ENCODE measurements at regions not wholly inside any gene's neighbourhood (a gene's known extent, or its start where the extent isn't known, plus 50 kb on each side); places are given as distances from the start of the nearest gene placed in this dataset.

GRCh38 chr16:6038941-6039645, 941.5 kb upstream of the EEF2KMT start:
- Histone ChIP-seq H2AK9ac (replicated peaks; ENCODE audit: low read depth, low read length, poor library complexity) (no peak overlapping the region), H2BK15ac (ENCODE audit: low read depth, low read length) (no peak overlapping the region), H3K4ac (ENCODE audit: low read depth, low read length) (no peak overlapping the region), H3K4me3 (ENCODE audit: insufficient read depth, low read depth, low read length) (no peak overlapping the region), H3K23ac (ENCODE audit: low read depth, low read length) (no peak overlapping the region), H3K9me3 (ENCODE audit: control insufficient read depth, insufficient read depth, low read length) (peaks cover 13% of the 10 kb centered on the region), H2BK20ac (ENCODE audit: low read depth, low read length) (no peak overlapping the region), H2BK120ac (ENCODE audit: low read depth, low read length) (no peak overlapping the region), H4K5ac (ENCODE audit: low read depth, low read length) (no peak overlapping the region), H3K18ac (ENCODE audit: low read depth, low read length) (no peak overlapping the region), H3K14ac (replicated peaks; ENCODE audit: low read depth, low read length) (no peak overlapping the region), H3K4me2 (ENCODE audit: low read depth, low read length) (no peak overlapping the region), H3K27me3 (ENCODE audit: control insufficient read depth, insufficient read depth, low read length) (no peaks in the 10 kb centered on the region), H2BK5ac (ENCODE audit: low read depth, low read length, poor library complexity, severe bottlenecking) (no peak overlapping the region), H3K56ac (ENCODE audit: extremely low read depth, insufficient read depth, low read length) (no peak overlapping the region), H2AFZ (replicated peaks; ENCODE audit: low read length, poor library complexity) (no peak overlapping the region), H3K79me1 (ENCODE audit: low read depth in 1 of 2, low read length in 2 of 2) (no peaks in the 10 kb centered on the region), H2AK5ac (ENCODE audit: low read depth, low read length) (no peak overlapping the region), H4K8ac (ENCODE audit: low read depth in 2 of 2, low read length in 2 of 2) (no peak overlapping the region), H3K27ac (ENCODE audit: insufficient read depth, low read length) (no peak overlapping the region), H4K20me1 (ENCODE audit: insufficient read depth, low read length) (no peaks in the 10 kb centered on the region), H3K9me1 (ENCODE audit: insufficient read depth, low read length) (no peaks in the 10 kb centered on the region), H3K36me3 (ENCODE audit: control insufficient read depth, insufficient read depth, low read length) (no peaks in the 10 kb centered on the region), H3K9ac (ENCODE audit: low read depth, low read length) (no peak overlapping the region), H3K4me1 (ENCODE audit: control insufficient read depth, insufficient read depth, low read length) (no peaks in the 10 kb centered on the region), H4K91ac (ENCODE audit: insufficient read depth, low read depth, low read length) (no peak overlapping the region)
- in situ Hi-C loops (cut with MboI; ENCODE audit: low sequenced_read_pairs): no loop called here
- TF ChIP-seq USF2 (IDR thresholded peaks at IDR 0.05; ENCODE audit: low read depth, low read length) (no peak), SMC3 (IDR thresholded peaks at IDR 0.05; ENCODE audit: low read depth, low read length) (no peak), MXI1 (IDR thresholded peaks at IDR 0.05; ENCODE audit: borderline replicate concordance, low read depth, low read length) (no peak), POLR2A (IDR thresholded peaks at IDR 0.05; ENCODE audit: low read depth, low read length) (no peak), CTCF (conservative IDR thresholded peaks at IDR 0.05; ENCODE audit: low read depth, low read length) (no peak), CHD1 (IDR thresholded peaks at IDR 0.05; ENCODE audit: low read depth, low read length) (no peak), RFX5 (IDR thresholded peaks at IDR 0.05; ENCODE audit: low read depth, low read length) (no peak), NFE2L2 (IDR thresholded peaks at IDR 0.05; ENCODE audit: low read depth, low read length) (no peak), MAFK (IDR thresholded peaks at IDR 0.05; ENCODE audit: low read depth, low read length) (no peak), RCOR1 (IDR thresholded peaks at IDR 0.05; ENCODE audit: insufficient replicate concordance, low read length) (no peak), CEBPB (IDR thresholded peaks at IDR 0.05; ENCODE audit: low read depth, low read length) (no peak), MAZ (IDR thresholded peaks at IDR 0.05; ENCODE audit: borderline replicate concordance, low read depth, low read length) (no peak), ELK1 (IDR thresholded peaks at IDR 0.05; ENCODE audit: borderline replicate concordance, low read depth, low read length) (no peak), RAD21 (IDR thresholded peaks at IDR 0.05; ENCODE audit: low read length) (no peak), FOS (IDR thresholded peaks at IDR 0.05; ENCODE audit: low read depth, low read length) (no peak), BHLHE40 (IDR thresholded peaks at IDR 0.05; ENCODE audit: low read depth, low read length) (no peak)
- intact Hi-C loops (cut with micrococcal nuclease): no loop called here
- DNase-seq (no peak), ATAC-seq (ENCODE audit: low read depth) (no peak)
- CTCF ChIA-PET: no interaction called here
- POLR2A ChIA-PET (ENCODE audit: unreplicated experiment): no interaction called here
- WGBS, 2 experiments (ENCODE audit: extremely low coverage in 2 of 2, insufficient read length in 1 of 2): no CpG with 5 or more reads among the region's 5 CpGs
- no TSS peak for BruUV-seq (replicated peaks)
- dilution Hi-C loops (cut with HindIII; ENCODE audit: low sequenced_read_pairs, unreplicated experiment): no loop called here
